Osteocyte (in vitro differentiated cells): ENCODE measurements at regions not wholly inside any gene's neighbourhood (a gene's known extent, or its start where the extent isn't known, plus 50 kb on each side); places are given as distances from the start of the nearest gene placed in this dataset.
A peak's percentile ranks its signal among the peaks of the same experiment; 100 is the strongest.

Experiments
- DNase-seq: peaks from one replicate; pipeline ENCODE4 v3.0.0; 2021; ENCODE audit warnings: mixed read lengths; ENCODE audit not compliant: unreplicated experiment; ENCODE audit errors: extremely low spot score
- H3K27ac Mint-ChIP-seq: one replicate; pipeline ENCODE4 v1.8.0; 2021; ENCODE audit warnings: mild to moderate bottlenecking, mixed read lengths; ENCODE audit not compliant: unreplicated experiment
- H3K27me3 Mint-ChIP-seq: one replicate; pipeline ENCODE4 v1.8.0; 2021; ENCODE audit warnings: mixed read lengths; ENCODE audit not compliant: unreplicated experiment
- H3K36me3 Mint-ChIP-seq: one replicate; pipeline ENCODE4 v1.8.0; 2021; ENCODE audit warnings: mixed read lengths; ENCODE audit not compliant: unreplicated experiment
- H3K4me1 Mint-ChIP-seq: one replicate; pipeline ENCODE4 v1.8.0; 2021; ENCODE audit warnings: mixed read lengths; ENCODE audit not compliant: unreplicated experiment
- H3K4me3 Mint-ChIP-seq: one replicate; pipeline ENCODE4 v1.8.0; 2021; ENCODE audit warnings: mild to moderate bottlenecking, moderate library complexity, mixed read lengths; ENCODE audit not compliant: unreplicated experiment
- H3K9me3 Mint-ChIP-seq: one replicate; pipeline ENCODE4 v1.8.0; 2021; ENCODE audit warnings: mixed read lengths; ENCODE audit not compliant: unreplicated experiment
- TF ChIP-seq, protein P1 (sequence below): fragments of 200-600 bp; sonication (generic); IDR thresholded peaks from 2 replicates; pipeline ENCODE4 v1.5.0; 2021; ENCODE audit warnings: antibody characterized with exemption, mild to moderate bottlenecking, moderate library complexity

DNA sequence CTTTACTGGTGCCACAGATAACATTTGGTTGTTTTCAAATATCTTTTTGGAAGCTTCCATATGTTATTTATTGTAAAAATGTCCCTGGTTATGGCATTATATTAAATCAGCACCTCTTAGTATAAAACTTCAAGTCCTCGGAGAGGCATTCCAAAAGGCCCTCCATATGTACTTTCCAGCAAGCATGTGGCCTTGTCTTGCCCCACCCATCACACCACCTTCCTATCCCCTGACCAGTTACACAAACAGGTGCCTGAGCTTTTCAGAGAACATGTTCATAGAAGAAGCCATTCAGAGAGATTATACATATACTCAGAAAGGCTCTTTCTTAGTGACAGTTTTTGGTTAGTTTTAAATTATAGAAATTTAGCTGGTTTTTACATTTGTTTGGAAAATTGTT lies 92.4 kb upstream of the PRKG1 start:
- Mint-ChIP-seq H3K27me3 (peaks cover 7% of the 10 kb centered on the region), H3K27ac (no peak overlapping the region), H3K36me3 (no peaks in the 10 kb centered on the region), H3K4me3 (no peak overlapping the region), H3K9me3 (no peaks in the 10 kb centered on the region), H3K4me1 (no peaks in the 10 kb centered on the region)
- no peak for DNase-seq
- TF ChIP-seq, protein P1, sequence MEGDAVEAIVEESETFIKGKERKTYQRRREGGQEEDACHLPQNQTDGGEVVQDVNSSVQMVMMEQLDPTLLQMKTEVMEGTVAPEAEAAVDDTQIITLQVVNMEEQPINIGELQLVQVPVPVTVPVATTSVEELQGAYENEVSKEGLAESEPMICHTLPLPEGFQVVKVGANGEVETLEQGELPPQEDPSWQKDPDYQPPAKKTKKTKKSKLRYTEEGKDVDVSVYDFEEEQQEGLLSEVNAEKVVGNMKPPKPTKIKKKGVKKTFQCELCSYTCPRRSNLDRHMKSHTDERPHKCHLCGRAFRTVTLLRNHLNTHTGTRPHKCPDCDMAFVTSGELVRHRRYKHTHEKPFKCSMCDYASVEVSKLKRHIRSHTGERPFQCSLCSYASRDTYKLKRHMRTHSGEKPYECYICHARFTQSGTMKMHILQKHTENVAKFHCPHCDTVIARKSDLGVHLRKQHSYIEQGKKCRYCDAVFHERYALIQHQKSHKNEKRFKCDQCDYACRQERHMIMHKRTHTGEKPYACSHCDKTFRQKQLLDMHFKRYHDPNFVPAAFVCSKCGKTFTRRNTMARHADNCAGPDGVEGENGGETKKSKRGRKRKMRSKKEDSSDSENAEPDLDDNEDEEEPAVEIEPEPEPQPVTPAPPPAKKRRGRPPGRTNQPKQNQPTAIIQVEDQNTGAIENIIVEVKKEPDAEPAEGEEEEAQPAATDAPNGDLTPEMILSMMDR, result no peak

DNA sequence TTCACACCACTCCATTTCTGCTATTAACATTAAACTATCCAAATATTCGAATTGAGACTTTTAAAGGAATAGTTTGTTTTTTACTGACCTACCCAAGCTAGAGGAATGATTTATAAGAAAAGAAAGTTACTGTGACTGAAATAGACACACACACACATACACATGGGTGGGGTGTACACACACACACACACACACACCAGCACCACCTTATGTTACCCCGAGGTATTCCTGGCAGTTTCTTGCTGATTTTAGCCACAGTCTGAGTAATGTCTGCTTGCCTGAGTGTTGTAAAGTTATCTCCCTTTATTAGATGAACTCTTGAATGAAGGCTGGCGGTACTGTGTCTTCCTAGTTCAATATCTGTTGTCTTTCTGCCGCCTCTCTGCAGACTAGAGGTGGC lies 91.3 kb upstream of the PRKG1 start:
- no peak overlapping the region for H3K27ac Mint-ChIP-seq
- no peaks in the 10 kb centered on the region for H3K4me1 Mint-ChIP-seq
- TF ChIP-seq, protein P1, result no peak
- H3K27me3 Mint-ChIP-seq, result peaks cover 9% of the 10 kb centered on the region
- H3K36me3 Mint-ChIP-seq, result no peaks in the 10 kb centered on the region
- no peak overlapping the region for H3K4me3 Mint-ChIP-seq
- no peaks in the 10 kb centered on the region for H3K9me3 Mint-ChIP-seq
- no peak for DNase-seq

DNA sequence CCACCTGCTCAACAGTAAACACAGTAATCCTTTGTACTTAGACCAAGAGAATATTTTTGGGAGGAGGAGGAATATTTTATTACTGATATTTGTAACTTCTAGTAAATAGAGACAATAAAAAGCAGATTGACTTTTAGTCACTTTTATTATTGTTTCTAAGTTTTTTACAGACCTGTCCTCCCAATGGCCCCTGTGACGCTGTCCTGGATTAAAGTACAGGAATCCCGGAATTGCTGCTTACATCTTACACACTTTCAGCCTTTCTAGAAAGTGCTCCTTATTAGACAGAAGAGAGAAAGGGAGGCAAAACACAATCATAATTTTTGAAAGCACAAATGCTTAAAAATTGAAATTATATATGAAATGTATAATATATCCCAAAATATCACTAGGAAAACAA lies 86.4 kb upstream of the PRKG1 start:
- peaks cover 12% of the 10 kb centered on the region for H3K27me3 Mint-ChIP-seq
- no peaks in the 10 kb centered on the region for H3K36me3 Mint-ChIP-seq
- H3K4me1 Mint-ChIP-seq, result peaks cover 21% of the 10 kb centered on the region
- TF ChIP-seq, protein P1, result no peak
- DNase-seq, result no peak
- no peak overlapping the region for H3K4me3 Mint-ChIP-seq
- H3K27ac Mint-ChIP-seq, result no peak overlapping the region
- no peaks in the 10 kb centered on the region for H3K9me3 Mint-ChIP-seq

DNA sequence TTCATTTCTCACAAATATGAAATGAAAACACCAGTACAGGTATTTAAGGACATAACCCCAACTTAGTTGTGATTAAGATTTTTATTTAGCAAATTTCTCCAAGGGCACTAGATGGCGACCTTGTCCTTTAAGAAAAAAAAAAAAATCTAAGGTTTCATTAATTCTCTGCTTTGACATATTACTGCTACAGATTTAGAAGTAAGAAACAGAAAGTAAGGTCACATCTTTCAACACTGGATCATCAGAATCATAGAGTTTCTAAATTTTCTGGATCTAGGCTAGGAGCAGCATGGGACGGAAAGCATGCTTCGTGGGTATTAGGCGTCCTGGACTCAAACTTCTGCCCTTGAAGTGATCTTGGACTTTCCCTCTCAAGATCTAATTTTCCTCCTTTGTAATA lies 85.5 kb upstream of the PRKG1 start:
- no peak overlapping the region for H3K27ac Mint-ChIP-seq
- H3K27me3 Mint-ChIP-seq, result peaks cover 10% of the 10 kb centered on the region
- TF ChIP-seq, protein P1, result peak; percentile 61
- H3K36me3 Mint-ChIP-seq, result no peaks in the 10 kb centered on the region
- H3K4me1 Mint-ChIP-seq, result peaks cover 29% of the 10 kb centered on the region
- no peak for DNase-seq
- no peaks in the 10 kb centered on the region for H3K9me3 Mint-ChIP-seq
- peak overlapping the region; percentile 14 for H3K4me3 Mint-ChIP-seq

DNA sequence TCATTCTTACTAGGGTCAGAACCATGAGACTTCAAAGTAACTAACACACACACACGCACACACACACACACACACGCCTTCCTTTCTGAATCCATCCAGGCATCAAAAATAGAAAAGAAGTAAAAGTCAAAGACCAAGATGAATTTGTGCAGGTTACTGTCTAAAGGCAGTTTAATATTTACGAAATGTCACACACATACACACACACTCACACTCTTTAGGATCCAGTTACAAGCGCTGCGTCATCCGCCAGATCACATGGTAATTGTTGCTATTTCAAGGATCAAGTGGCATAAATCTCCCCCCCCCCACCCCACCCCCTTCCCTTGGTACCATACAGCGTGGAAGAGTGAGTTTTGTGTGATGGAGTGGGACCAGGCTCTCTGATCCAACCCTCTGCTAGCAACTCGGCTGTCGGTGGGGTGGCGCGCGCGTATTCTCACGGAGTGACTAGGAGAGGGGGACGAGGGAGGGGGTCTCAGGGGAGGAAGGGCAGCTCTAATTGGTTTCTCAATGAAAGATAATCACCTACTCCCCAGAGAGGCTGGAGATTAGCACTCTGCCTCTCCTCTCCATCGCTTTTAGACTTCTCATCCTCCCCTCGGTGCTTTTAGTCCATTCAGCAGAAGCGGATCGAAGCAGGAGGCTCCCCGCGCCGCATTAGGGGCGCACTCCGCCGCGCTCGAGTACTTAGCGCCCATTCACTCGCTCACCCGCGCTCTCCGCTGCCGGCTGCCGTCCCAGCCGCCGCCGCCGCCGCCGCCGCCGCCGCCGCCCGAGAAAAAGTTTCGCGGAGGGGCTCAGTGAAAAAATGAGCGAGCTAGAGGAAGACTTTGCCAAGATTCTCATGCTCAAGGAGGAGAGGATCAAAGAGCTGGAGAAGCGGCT lies 83.5 kb upstream of the PRKG1 start:
- Mint-ChIP-seq H3K36me3 (no peaks in the 10 kb centered on the region), H3K27me3 (peaks cover 10% of the 10 kb centered on the region), H3K27ac (peak overlapping the region; percentile 87), H3K4me1 (peaks cover 32% of the 10 kb centered on the region), H3K4me3 (peak overlapping the region; percentile 95), H3K9me3 (no peaks in the 10 kb centered on the region)
- DNase-seq, result no peak
- TF ChIP-seq, protein P1, result no peak
